Testis (tissue), 2 donors: ENCODE measurements at regions not wholly inside any gene's neighbourhood (a gene's known extent, or its start where the extent isn't known, plus 50 kb on each side); places are given as distances from the start of the nearest gene placed in this dataset.

Experiments used
- DNase-seq: peaks from one replicate; pipeline ENCODE4 v3.0.0-alpha.2; 2019
- H3K27ac ChIP-seq, 2 donors: fragments of 200-600 bp; sonication (generic); one replicate each; pipeline ENCODE4 v1.5.1; 2019
- H3K27me3 ChIP-seq: fragments of 200-600 bp; sonication (generic); one replicate; pipeline ENCODE4 v1.5.1; 2019
- H3K36me3 ChIP-seq: fragments of 200-600 bp; sonication (generic); one replicate; pipeline ENCODE4 v1.5.1; 2017; ENCODE audit warnings: low read depth; ENCODE audit errors: missing control alignments
- H3K4me1 ChIP-seq: fragments of 200-600 bp; sonication (generic); one replicate; pipeline ENCODE4 v1.5.1; 2019
- H3K4me3 ChIP-seq, 2 donors: fragments of 200-600 bp; sonication (generic); one replicate each; pipeline ENCODE4 v1.5.1; 2017 to 2019
- H3K9me3 ChIP-seq: fragments of 200-600 bp; sonication (generic); one replicate; pipeline ENCODE4 v1.5.1; 2017
- CTCF ChIP-seq, 3 experiments: fragments of 450-650 bp in 2 of 3; fragments of 200-600 bp in 1 of 3; sonication (generic) in 1 of 3; IDR thresholded peaks; one replicate each; pipeline ENCODE4 v1.5.1; 2016 to 2019; ENCODE audit warnings: antibody characterized with exemption in 3 of 3, mild to moderate bottlenecking in 2 of 3, moderate library complexity in 1 of 3
- POLR2A ChIP-seq: fragments of 450-650 bp; IDR thresholded peaks from one replicate; pipeline ENCODE4 v1.6.1; 2017; ENCODE audit warnings: antibody characterized with exemption, mild to moderate bottlenecking, moderate library complexity
- WGBS, 2 donors: methylation state at CpG; one replicate each; pipeline ENCODE4 v1.1.5; 2018; 5-methylcytosine and 5-hydroxymethylcytosine counted together
- intact Hi-C: fragments of 100-400 bp; cut with DNase I; formaldehyde crosslinking; loops from one replicate; pipeline ENCODE4 v1.15.1; 2023; ENCODE audit warnings: low total_unique reads

GRCh38 chr21:18168108-18168507, 76.5 kb upstream of the CHODL start:
- DNase-seq = no peak
- no peak for TF ChIP-seq POLR2A
- TF ChIP-seq CTCF (IDR thresholded peaks at IDR 0.05) = no peak
- no peaks in the 10 kb centered on the region for H3K27me3 ChIP-seq
- H3K27ac ChIP-seq = no peak overlapping the region
- no peaks in the 10 kb centered on the region for H3K36me3 ChIP-seq
- no peaks in the 10 kb centered on the region for H3K9me3 ChIP-seq
- H3K4me1 ChIP-seq = no peaks in the 10 kb centered on the region
- intact Hi-C loops = no loop called here
- H3K4me3 ChIP-seq = no peak overlapping the region
- WGBS, 2 donors = 80 to 98% methylated on average over 3 of the region's 3 CpGs

GRCh38 chr21:18164933-18165332, 79.7 kb upstream of the CHODL start:
- Histone ChIP-seq H3K4me3 (no peak overlapping the region), H3K27ac (no peak overlapping the region), H3K4me1 (no peaks in the 10 kb centered on the region), H3K27me3 (no peaks in the 10 kb centered on the region), H3K36me3 (no peaks in the 10 kb centered on the region), H3K9me3 (no peaks in the 10 kb centered on the region)
- 59 to 67% methylated on average over 6 of the region's 6 CpGs for WGBS, 2 donors
- DNase-seq = peak; percentile 24
- intact Hi-C loops = no loop called here
- TF ChIP-seq CTCF (IDR thresholded peaks at IDR 0.05) (no peak), POLR2A (no peak)

GRCh38 chr21:18164483-18164882, 80.2 kb upstream of the CHODL start:
- no peak for TF ChIP-seq POLR2A
- WGBS, 2 donors = 74 to 78% methylated on average over 3 of the region's 3 CpGs
- Histone ChIP-seq H3K4me1 (no peaks in the 10 kb centered on the region), H3K27me3 (no peaks in the 10 kb centered on the region), H3K27ac (no peak overlapping the region), H3K36me3 (no peaks in the 10 kb centered on the region), H3K4me3 (no peak overlapping the region), H3K9me3 (no peaks in the 10 kb centered on the region)
- no peak for DNase-seq
- intact Hi-C loops = no loop called here

- H3K27ac ChIP-seq = no peak overlapping the region
- intact Hi-C loops = no loop called here
- H3K36me3 ChIP-seq = no peaks in the 10 kb centered on the region
- TF ChIP-seq POLR2A (no peak), CTCF (IDR thresholded peaks at IDR 0.05) (no peak)
- no peak overlapping the region for H3K4me3 ChIP-seq
- H3K4me1 ChIP-seq = no peaks in the 10 kb centered on the region
- H3K27me3 ChIP-seq = no peaks in the 10 kb centered on the region
- H3K9me3 ChIP-seq = no peaks in the 10 kb centered on the region
- DNase-seq = no peak
Observed at GRCh38 chr21:18163956-18164355, 80.7 kb upstream of the CHODL start.

- WGBS, 2 donors = 94 to 95% methylated on average over 3 of the region's 3 CpGs
- H3K27me3 ChIP-seq = no peaks in the 10 kb centered on the region
- TF ChIP-seq POLR2A = no peak
- no peak for TF ChIP-seq CTCF (IDR thresholded peaks at IDR 0.05)
- H3K4me3 ChIP-seq = no peak overlapping the region
- intact Hi-C loops = no loop called here
- no peaks in the 10 kb centered on the region for H3K4me1 ChIP-seq
- H3K36me3 ChIP-seq = no peaks in the 10 kb centered on the region
- H3K27ac ChIP-seq = no peak overlapping the region
- no peaks in the 10 kb centered on the region for H3K9me3 ChIP-seq
- DNase-seq = no peak
Observed at GRCh38 chr21:18161841-18162240, 82.8 kb upstream of the CHODL start.
